Uterus (tissue), 2 donors: ENCODE measurements at regions not wholly inside any gene's neighbourhood (a gene's known extent, or its start where the extent isn't known, plus 50 kb on each side); places are given as distances from the start of the nearest gene placed in this dataset.
"Not testable (repeated sequence)": the region's sequence is repeated elsewhere in the genome, so short reads cannot be mapped to it uniquely, and the experiment has no call there.

ENCODE experiments used
- POLR2A ChIP-seq, 2 donors: fragments of 450-650 bp; IDR thresholded peaks; one replicate each; pipeline ENCODE4 v1.6.1; 2016; ENCODE audit warnings: antibody characterized with exemption in 2 of 2, mild to moderate bottlenecking in 1 of 2, moderate library complexity in 1 of 2
- TF ChIP-seq, protein P1 (sequence below), 4 experiments: fragments of 200-600 bp in 2 of 4; fragments of 450-650 bp in 2 of 4; sonication (generic) in 2 of 4; IDR thresholded peaks; one replicate each; pipeline ENCODE4 v1.5.1; 2016 to 2019; ENCODE audit warnings: antibody characterized with exemption in 4 of 4, mild to moderate bottlenecking in 2 of 4, moderate library complexity in 1 of 4

DNA sequence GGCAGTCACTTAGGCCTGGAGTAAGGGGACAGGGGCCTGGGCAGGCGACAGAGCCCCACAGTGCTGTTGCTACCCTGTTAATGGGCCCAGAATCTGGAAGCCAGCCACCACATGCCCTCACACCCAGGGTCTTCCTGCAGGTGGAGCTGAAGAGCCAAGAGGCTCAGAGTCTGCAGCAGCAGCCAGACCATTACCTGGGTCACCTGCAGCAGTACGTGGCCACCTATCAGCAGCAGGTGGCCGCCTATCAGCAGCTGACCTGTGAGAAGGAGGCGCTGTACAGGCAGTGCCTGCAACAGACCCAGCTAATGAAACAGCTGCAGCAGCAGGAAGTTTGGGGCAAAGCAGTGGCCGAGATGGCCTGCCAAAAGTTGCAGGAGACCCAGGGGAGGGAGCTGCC is 104.2 kb upstream of the FAN1 start:
- TF ChIP-seq, protein P1, sequence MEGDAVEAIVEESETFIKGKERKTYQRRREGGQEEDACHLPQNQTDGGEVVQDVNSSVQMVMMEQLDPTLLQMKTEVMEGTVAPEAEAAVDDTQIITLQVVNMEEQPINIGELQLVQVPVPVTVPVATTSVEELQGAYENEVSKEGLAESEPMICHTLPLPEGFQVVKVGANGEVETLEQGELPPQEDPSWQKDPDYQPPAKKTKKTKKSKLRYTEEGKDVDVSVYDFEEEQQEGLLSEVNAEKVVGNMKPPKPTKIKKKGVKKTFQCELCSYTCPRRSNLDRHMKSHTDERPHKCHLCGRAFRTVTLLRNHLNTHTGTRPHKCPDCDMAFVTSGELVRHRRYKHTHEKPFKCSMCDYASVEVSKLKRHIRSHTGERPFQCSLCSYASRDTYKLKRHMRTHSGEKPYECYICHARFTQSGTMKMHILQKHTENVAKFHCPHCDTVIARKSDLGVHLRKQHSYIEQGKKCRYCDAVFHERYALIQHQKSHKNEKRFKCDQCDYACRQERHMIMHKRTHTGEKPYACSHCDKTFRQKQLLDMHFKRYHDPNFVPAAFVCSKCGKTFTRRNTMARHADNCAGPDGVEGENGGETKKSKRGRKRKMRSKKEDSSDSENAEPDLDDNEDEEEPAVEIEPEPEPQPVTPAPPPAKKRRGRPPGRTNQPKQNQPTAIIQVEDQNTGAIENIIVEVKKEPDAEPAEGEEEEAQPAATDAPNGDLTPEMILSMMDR (IDR thresholded peaks at IDR 0.05): not testable (repeated sequence)
- not testable (repeated sequence) for TF ChIP-seq POLR2A (IDR thresholded peaks at IDR 0.05)
